HG02759 (cell line): ENCODE measurements at regions not wholly inside any gene's neighbourhood (a gene's known extent, or its start where the extent isn't known, plus 50 kb on each side); places are given as distances from the start of the nearest gene placed in this dataset.
A peak's percentile ranks its signal among the peaks of the same experiment; 100 is the strongest.

Source experiments
- ATAC-seq: cut with Tn5 transposase; IDR thresholded peaks from one replicate; pipeline ENCODE4 v1.9.1; 2021; ENCODE audit warnings: mild to moderate bottlenecking, moderate library complexity; ENCODE audit not compliant: unreplicated experiment

DNA sequence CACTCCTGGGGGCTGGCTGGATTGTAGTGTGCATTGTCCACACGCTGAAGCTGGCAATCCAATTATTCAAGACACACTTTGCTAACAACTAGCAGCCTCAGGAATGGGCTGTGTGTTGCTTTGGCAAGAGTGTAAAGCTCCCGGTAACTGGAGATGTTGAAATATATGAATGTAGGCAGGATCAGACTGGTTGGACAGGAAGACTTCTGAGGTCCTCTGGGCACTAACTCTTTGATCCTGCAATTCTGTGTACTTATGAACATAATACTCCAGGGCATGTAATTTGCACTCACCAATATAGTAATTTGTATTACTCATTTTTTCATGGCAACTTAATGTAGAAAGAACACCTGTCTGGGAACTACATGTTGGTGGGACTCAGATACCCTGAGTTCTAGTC lies 106.7 kb upstream of the SLC28A3 start:
- no peak for ATAC-seq

DNA sequence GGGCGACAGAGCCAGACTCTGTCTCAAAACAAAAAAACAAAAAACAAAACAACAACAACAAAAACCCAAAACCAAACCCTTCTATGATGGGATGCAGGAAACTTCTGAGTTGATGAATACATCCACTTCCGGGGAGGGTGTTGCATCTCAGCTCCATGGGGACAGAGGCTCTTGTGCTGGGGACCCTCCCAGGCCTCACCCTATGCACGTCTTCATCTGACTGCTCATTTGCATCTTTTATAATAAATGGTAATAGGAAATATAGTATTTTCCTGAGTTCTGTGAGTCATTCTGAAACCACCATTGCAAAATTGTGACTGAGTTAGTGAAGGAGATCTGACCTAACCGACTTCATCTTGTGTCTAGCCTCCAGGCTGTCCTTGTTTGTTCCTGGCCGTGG lies 109.5 kb upstream of the SLC28A3 start:
- no peak for ATAC-seq

DNA sequence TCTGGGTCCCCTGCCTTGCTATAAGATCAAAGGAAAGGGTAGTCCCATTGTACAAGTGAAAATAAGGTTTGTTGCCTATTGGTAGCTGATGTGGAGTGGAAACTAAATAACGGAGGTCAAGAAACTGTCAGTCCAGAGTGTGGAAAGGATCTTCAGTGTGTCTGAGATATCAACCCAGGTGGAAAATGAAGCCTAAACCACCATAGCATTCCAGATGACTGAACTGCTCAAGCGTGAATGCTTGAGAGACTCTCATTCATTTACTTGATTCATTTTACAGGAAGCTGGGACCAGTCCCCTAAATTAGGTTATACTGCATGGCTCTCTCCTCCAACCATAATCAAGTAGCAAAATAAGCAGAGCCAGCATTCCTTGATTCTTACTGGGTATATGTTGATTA lies 116.0 kb upstream of the SLC28A3 start:
- ATAC-seq = no peak

DNA sequence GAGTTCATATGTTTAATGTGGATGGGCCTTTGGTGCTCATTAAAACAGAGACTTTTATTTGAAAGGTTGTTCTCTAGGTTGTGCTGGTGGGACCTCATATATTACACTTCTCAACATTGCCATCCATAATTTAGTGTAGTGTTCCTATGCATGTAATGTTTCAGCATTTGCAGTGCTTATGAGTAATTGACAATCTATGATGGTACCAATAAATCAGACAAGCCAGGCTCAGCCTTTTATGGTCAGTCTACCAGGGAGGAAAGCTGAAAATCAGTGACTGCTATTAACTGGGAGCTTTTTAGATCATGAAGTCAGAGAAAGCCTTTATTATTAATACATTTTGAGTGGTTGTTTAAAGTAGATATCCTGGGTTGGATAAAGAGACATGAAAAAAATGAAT lies 120.1 kb upstream of the SLC28A3 start:
- ATAC-seq = no peak

DNA sequence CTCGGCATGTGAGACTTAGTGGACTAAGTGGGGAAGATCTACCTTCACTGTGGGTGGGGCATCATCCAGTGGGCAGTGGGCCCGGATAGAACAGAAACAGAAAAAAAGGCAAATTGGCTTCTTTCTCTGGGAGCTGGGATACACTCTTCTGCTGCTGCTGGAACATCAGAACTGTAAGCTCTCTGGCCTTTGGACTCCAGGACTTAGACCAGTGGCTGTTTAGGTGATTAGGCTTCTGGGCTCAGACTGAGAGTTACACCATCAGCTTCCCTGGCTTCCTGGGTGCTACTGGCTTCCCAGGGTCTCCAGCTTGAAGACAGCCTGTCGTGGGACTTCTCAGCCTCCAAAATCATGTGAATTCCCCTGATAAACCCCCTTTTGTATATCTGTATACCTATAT lies 122.7 kb upstream of the SLC28A3 start:
- no peak for ATAC-seq

DNA sequence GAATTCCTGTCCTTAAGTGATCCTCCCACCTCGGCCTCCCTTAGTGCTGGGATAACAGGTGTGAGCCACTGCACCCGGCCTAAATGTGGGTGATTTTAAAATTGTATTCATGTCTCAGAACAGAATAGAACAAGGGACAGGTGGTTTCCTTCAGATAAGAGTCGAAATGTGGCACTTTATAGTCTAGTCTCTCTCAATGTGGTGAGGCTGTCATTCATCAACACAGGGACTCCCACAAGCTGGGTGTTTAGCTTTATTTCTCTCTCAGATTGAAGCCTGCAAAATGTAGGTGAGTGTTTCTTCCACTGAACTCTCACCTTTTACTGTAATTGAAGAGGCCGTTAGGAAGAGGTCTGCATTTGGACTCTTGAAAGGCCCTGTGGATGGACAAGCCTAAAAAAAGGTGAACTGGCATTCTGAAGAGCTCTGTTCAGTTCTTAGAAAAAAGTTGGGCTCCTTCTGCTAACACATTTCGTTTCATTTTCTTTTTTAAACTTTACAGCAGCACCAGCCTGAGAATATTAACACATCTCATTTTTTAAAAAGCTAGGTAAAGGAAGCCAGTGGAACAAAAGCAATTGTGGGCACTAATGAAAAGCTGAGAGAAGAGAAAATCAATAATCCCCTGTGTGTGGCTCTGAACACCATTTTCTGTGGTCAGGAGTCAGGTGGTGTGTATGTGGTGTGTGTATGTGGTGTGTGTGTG lies 126.2 kb upstream of the SLC28A3 start:
- ATAC-seq = no peak

DNA sequence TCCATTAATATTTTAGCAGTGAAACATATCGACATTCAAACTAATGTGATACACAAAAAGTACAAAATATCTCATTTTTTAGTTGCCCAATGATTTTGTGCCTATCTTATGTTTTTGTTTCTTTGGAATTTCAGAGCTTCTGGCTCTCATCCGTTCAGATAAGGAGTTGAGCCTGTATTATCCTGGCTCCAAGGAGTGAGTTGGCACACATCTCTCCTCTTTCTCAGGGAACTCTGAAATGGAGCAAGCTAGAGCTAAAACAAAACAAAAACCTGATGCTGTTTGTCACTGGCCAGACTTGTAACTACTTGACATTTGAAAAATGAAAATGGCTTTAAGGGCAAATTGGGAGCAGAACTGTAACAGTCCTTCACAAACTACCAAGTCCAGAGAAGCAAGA lies 131.3 kb upstream of the SLC28A3 start:
- ATAC-seq = no peak

DNA sequence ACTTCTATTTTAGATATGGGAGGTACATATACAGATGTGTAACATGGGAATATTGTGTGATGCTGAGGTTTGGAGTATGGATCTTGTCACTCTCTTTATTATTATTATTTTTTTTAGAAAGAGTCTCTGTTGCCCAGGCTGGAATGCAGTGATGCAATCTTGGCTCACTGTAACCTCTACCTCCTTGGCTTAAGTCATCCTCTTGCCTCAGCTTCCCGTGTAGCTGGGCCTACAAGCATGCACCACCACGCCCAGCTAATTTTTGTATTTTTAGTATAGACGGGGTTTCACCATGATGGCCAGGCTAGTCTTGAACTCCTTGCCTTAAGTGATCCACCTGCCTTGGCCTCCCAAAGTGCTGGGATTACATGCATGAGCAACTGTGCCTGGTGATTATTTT lies 138.4 kb upstream of the SLC28A3 start:
- ATAC-seq = no peak

DNA sequence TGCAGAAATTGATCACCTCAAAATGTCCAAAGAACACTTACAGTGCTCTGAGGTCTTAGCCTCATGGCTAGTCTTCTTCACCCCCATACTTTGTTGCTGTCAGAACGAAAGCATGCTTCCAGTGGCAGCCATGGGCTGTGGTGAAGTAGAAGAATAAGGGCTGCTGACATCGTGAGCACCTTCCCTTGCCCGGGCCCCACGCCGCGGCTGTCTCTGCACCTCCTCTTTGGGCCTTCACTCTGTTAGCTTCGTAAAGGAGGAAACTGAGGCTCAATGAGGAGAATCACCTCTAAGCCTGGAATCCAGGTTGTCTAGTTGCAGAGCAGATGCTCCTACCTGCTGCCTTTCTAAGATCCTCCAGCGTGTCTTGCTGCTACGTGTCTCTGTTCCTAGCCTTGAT lies 139.5 kb upstream of the SLC28A3 start:
- no peak for ATAC-seq

DNA sequence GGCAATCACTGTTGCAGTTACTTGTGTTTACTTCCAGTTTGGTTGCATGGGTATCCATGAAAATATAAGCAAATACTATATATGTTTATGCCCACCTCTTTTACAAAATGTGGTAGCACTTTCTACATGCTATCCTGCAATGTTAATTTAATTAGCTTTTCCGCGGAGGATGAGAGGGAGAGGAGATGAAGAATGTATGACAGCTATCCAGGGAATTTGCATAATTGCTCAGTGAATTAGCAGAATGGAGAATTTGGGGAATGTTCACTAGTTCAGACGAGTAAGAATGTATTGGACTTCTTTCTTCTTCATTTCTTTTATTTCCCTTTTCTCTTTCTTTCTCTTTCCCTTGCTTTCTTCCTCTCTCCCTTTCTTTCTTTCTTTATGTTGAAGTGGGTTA lies 140.7 kb upstream of the SLC28A3 start:
- ATAC-seq = no peak

DNA sequence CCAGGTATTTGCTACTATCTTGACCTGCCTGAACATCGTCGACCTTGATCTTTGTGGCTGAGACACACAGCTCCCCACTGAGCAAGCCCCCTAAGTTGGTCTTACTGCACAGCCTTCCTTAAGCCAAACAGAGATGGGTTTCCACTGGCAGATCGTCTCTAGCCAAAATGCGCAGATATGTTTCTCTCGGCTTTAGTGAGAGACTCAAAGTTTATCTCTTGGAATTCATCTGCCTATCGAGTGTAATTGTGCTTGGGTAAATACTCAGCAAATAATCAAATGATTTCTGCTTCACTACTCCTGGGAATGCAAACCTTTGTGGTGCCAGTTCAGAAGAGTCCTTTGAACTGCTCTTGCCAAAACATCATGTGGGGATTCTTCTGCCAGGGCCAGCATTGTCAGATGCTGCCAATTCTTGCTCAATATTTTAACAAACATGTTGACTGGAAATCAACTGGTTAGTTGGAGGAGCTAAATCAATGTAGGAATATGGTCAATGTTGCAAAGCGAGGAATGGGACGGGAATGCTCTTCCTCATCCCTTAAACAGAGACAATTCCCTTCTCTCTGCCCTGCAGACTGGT lies 141.2 kb upstream of the SLC28A3 start:
- no peak for ATAC-seq

DNA sequence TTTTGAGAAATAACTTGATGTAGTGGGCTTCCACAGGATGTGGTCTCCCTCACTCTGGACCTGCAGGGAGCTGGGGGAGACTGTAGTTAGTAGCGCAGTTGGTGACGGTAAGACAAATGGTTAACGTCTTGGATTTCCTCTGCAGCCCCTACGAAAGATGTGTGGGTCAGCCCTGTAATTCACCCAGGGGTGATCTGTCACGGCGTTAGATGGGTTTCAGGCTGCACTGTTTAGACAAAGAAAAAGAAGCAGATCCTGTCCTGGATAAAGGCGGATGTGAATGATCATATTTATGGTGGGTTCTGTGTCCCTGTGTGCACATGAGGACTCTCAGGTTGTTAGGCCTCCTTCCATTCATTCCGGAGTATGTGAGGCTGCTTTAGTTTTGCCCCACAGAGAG lies 142.0 kb upstream of the SLC28A3 start:
- ATAC-seq = no peak

DNA sequence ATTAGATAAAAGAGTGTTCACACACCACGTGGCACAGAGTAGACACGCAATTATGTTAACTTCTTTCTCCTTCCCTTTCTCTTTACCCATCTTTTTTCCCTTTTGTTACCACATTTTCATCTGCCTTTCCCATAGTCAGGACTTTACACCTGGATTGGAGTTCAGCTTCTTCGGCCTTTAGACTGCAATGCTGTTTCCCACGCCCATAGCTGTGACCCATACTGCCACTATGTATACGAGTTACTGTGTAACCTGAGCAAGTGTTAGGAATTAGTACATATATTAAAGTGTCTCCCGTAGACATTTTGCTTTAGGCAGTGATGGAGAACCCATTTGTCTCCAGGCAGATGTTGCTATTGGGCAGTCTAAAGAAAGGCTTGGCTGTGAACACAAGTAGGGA lies 143.6 kb upstream of the SLC28A3 start:
- ATAC-seq = no peak

DNA sequence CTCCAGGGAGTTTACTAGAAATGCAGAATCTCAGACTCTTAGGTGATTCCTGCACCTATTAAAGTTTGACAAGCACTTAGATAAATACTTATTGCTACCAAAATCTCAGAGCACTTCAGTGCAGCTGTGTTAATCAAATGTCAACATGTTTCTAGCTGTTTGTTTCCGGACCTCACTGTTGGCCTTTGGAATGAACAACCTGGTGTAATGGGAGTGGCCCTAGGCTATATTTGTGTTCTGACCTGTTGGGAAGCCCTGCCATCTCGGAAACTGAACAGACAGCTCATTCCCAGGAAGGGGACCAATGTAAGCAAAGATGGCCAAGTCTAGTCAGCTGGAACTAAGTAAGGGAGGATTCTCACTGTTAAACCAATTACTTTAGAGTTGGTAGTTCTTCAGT lies 145.0 kb upstream of the SLC28A3 start:
- no peak for ATAC-seq

DNA sequence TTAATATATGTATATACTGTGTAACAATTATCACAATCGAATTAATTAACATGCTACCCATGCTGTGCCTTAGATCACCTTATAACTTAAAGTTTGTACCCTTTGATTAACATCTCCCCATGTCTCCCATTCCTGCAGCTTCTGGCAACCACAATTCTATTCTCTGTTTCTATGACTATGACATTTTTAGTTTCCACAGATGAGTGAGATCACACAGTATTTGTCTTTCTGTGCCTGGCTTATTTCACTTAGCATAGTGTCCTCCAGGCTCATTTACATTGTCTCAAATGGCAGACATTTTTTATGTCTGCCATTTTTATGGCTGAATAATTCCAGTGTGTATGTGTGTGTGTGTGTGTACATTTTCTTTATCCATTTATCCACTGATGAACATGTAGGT lies 146.1 kb upstream of the SLC28A3 start:
- no peak for ATAC-seq

DNA sequence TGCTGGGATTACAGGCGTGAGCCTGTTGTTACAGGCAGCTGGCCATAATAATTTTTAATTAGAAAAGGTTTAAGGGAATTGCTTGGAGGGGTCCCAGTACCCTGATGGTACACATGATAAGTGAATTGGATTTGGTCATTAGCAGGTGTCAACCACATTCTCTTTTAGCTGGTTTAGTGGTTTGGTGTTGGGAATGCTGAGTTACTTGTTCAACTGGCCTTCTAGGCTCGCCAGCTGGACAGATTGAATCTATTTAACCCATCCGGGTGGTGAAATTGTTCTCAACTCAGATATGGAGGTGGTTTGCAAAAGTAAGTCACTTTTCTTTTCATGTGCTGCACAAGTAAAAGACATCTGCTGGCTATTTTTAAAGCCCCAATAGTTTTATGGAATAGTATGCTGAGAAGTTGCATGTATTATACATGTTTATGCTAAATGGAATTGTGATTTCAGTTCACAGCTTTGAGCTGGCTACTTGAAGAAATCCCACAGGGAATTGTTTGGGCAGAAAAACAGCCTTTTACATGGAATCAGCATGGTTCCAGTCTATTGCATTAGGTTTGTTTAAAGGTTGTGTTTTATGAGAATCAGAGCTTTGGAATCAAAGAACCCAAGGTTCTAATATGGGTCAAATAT lies 149.8 kb upstream of the SLC28A3 start:
- no peak for ATAC-seq

DNA sequence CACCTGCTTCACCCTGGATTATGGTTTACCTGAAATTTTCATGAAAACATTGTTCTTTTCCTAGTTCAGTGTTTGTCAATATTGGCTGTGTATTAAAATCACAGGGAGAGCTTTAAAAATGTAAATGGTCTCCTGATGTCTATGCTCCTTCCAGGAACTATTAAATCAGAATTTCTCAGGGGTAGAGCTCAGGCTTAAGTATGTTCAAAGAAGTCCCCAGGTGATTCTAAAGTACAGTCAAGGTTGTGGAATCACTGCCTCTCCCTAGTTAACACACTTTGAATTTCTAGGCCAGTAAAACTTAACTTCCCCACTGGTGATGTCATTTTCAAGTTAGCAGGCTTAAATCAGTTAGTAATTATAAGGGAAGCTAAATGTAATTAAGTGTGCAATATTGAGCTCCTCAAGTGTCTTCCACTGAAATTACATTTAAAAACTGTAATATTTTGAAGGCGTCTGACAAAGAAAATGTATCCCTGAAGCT lies 150.3 kb upstream of the SLC28A3 start:
- ATAC-seq = no peak

DNA sequence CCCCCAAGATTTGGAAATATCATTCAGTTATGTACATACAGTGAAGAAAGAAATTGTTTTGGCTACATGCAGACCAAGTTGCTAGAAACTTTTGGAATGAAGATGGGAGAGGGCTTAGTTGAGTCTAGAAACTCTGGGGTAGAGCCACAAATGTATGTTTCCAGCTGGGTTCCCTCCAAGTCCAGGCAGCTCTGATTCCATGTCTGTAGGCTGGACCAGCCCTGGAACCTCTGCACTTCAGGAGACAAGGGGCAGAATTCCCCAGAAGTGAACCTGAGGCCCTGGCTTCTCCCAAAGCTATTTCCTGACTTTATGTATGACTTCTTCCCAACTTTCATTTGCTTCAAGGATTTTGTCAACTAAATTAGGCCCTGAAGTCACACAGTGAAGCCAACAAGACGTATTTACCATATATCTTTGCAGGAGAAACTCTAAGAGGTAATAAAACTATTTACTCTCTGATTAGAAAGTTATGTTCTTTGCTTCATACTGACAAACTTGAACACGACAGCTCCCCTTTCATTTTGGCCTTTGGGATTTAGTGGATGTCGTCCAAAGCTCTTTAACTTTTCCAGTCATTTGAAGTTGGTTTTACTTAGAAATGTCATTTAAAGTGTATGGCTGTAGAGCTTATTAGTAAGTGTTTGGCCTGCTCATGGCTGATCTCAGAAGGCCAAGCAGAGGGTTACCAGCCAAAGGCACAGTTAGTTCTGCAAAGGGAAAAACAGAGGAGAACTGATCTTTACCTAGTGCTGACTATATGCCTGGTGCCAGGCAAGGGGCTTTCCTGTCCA lies 152.0 kb upstream of the SLC28A3 start:
- ATAC-seq = no peak

DNA sequence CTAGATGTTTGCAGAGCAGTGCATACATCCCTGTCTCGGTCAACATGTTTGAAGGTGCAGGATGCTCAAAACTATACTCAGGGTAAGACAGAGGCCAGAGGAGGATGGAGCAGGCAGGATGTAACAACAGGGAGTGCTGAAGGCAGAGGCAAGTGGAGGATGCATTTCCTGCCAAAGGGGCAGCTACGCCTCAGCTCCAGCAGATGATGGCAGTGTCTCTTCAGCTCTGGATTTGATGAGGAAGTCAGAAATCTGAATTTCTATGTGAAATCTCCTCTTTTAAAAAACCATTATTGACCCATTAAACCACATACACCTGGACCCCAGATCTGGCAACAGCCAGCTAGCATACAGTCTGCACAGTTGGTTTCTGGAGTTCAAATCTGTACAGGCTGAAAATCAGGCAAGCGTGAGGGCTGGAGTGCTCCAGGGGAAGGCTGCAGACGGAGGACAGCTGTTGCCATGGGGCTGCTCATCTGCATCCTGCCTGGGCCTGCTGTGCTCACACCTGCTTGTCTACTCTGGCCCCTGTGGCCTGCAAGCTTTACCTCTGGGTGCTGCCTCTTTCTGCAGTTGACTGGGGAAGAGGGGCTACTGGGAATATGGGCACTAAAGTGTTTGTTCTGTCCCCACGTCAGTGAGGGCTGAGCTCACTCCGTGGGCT lies 152.9 kb upstream of the SLC28A3 start:
- no peak for ATAC-seq

DNA sequence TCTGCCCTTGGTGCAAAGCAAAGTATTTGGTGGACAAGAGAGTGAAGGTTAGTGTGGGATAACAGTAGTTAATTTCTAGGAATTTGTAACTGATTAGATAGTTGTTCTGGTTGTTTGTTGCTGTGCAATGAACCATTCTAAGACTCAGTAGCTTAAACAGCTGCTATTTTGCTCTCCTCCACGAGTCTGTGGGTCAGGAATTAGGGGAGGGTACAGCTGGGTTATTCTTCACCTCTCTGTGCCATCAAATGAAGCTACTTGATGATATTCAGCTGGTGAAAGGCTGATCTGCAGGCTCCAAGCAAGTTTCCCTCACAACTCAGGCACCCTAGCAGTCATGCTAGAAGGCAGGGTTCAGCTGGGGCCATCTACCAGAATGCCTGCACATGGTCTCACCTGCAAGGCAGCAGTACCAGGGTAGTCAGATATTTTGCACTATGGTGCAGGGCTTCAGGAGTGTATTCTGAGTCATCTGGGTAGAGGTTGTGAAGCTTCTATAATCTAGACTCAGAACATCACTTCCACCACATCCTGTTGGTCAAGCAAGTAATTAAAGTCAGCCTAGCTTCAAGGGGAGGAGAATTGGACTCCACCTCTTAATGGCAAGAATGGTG lies 159.5 kb upstream of the SLC28A3 start:
- peak; percentile 95 for ATAC-seq

DNA sequence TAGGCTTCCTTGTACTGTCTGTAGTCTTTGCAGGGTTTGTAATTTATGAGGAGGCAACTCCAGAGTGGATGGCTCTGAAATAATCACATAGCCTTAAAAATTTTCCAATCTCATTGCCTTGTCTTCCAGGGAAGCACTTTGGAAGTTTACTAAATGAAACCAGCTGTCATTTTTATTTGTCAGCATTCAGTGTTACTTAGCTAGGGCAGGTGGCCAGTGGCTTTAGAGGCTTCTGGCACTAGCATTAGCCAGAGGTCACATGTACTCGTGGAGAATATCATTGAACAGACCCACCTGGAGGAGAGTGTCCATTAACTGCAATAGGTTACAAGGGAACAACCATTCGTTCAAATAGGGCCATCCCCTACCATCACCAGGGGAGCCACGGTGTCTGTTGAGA lies 160.3 kb upstream of the SLC28A3 start:
- no peak for ATAC-seq
